GM12878 (cell line): ENCODE measurements at regions not wholly inside any gene's neighbourhood (a gene's known extent, or its start where the extent isn't known, plus 50 kb on each side); places are given as distances from the start of the nearest gene placed in this dataset.

Source experiments
- BMI1 ChIP-seq: fragments of 450-650 bp; IDR thresholded peaks from 2 replicates; pipeline ENCODE4 v1.6.1; 2016; ENCODE audit warnings: mild to moderate bottlenecking, moderate library complexity, borderline replicate concordance
- IKZF2 ChIP-seq, 2 experiments: fragments of 450-650 bp; IDR thresholded peaks; 2 replicates each; pipeline ENCODE4 v1.6.1; 2017; ENCODE audit warnings: mild to moderate bottlenecking in 2 of 2, moderate library complexity in 2 of 2
- LARP7 ChIP-seq: fragments of 450-650 bp; IDR thresholded peaks from 2 replicates; pipeline ENCODE4 v1.6.1; 2017; ENCODE audit warnings: mild to moderate bottlenecking
- MTA3 ChIP-seq: IDR thresholded peaks from 2 replicates; pipeline ENCODE4 v1.6.1; 2012; ENCODE audit warnings: low read length, inconsistent platforms, borderline replicate concordance
- NFYA ChIP-seq: IDR thresholded peaks from 2 replicates; pipeline ENCODE4 v1.6.1; 2011; ENCODE audit warnings: low read depth, mild to moderate bottlenecking, low read length, improper control_type of control experiment, borderline replicate concordance
- SPI1 ChIP-seq: IDR thresholded peaks from 2 replicates; pipeline ENCODE4 v1.6.1; 2011; ENCODE audit warnings: low read depth, mild to moderate bottlenecking, low read length, moderate library complexity, borderline replicate concordance; ENCODE audit not compliant: insufficient read depth
- TARDBP ChIP-seq: IDR thresholded peaks from 2 replicates; pipeline ENCODE4 v1.6.1; 2016; ENCODE audit warnings: borderline replicate concordance
- ZNF24 ChIP-seq: fragments of 450-650 bp; IDR thresholded peaks from 2 replicates; pipeline ENCODE4 v1.6.1; 2017; ENCODE audit warnings: antibody characterized with exemption, mild to moderate bottlenecking
- TF ChIP-seq, protein P1 (sequence below): fragments of 450-650 bp; formaldehyde crosslinking; IDR thresholded peaks from 2 replicates; pipeline ENCODE4 v1.4.0; 2022; ENCODE audit warnings: mild to moderate bottlenecking, moderate library complexity
- TF ChIP-seq, protein P2 (sequence below): fragments of 450-650 bp; formaldehyde crosslinking; IDR thresholded peaks from 2 replicates; pipeline ENCODE4 v1.4.0; 2020; ENCODE audit warnings: mild to moderate bottlenecking, moderate library complexity
- TF ChIP-seq, protein P3 (sequence below): IDR thresholded peaks from 2 replicates; pipeline ENCODE4 v1.6.1; 2012; ENCODE audit warnings: improper control_type of control experiment, low read depth, low read length; ENCODE audit not compliant: insufficient replicate concordance
- TF ChIP-seq, protein P4 (sequence below): IDR thresholded peaks from 2 replicates; pipeline ENCODE4 v1.6.1; 2012; ENCODE audit warnings: mild to moderate bottlenecking, low read depth, low read length

DNA sequence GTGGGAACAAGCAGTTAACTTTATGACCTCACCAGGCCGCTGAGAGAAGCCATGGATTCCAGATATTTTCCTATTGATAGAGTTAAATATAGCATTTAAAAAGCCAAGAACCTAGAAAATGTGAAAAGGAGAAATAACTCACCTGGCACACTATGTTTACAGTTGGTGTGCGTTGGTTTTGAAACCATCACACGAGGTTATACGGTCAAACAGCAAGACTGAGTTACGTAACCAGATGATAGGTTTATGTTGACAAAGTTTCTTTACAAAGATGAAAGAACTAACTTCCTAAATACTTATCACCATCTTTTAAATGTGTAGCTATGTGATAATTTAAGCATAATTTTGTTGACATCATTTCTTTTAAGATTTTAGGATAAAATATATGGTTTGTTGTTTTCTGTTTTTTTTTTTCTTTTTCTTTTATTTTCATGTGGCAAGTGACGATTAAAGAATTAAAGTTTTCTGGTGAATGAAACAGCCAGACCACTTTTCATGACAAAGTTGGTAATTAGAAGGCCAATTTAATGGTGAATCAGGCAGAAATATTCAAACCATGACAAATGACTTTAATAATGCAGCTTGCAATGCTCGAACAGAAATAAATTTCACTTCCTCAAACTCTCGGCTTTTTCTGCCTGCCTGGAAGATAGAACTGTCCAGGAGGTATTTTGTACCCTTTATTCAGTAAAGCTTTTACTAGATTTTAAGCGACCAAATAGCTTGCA is 339.1 kb upstream of the OBI1 start (continued):
- TF ChIP-seq, protein P1, sequence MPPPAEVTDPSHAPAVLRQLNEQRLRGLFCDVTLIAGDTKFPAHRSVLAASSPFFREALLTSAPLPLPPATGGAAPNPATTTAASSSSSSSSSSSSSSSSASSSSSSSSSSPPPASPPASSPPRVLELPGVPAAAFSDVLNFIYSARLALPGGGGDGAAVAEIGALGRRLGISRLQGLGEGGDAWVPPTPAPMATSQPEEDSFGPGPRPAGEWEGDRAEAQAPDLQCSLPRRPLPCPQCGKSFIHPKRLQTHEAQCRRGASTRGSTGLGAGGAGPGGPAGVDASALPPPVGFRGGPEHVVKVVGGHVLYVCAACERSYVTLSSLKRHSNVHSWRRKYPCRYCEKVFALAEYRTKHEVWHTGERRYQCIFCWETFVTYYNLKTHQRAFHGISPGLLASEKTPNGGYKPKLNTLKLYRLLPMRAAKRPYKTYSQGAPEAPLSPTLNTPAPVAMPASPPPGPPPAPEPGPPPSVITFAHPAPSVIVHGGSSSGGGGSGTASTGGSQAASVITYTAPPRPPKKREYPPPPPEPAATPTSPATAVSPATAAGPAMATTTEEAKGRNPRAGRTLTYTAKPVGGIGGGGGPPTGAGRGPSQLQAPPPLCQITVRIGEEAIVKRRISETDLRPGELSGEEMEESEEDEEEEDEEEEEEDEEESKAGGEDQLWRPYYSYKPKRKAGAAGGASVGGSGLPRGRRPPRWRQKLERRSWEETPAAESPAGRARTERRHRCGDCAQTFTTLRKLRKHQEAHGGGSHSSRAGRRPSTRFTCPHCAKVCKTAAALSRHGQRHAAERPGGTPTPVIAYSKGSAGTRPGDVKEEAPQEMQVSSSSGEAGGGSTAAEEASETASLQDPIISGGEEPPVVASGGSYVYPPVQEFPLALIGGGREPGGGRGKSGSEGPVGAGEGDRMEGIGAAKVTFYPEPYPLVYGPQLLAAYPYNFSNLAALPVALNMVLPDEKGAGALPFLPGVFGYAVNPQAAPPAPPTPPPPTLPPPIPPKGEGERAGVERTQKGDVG (CRISPR knock-in tag) = no peak
- TF ChIP-seq, protein P2, sequence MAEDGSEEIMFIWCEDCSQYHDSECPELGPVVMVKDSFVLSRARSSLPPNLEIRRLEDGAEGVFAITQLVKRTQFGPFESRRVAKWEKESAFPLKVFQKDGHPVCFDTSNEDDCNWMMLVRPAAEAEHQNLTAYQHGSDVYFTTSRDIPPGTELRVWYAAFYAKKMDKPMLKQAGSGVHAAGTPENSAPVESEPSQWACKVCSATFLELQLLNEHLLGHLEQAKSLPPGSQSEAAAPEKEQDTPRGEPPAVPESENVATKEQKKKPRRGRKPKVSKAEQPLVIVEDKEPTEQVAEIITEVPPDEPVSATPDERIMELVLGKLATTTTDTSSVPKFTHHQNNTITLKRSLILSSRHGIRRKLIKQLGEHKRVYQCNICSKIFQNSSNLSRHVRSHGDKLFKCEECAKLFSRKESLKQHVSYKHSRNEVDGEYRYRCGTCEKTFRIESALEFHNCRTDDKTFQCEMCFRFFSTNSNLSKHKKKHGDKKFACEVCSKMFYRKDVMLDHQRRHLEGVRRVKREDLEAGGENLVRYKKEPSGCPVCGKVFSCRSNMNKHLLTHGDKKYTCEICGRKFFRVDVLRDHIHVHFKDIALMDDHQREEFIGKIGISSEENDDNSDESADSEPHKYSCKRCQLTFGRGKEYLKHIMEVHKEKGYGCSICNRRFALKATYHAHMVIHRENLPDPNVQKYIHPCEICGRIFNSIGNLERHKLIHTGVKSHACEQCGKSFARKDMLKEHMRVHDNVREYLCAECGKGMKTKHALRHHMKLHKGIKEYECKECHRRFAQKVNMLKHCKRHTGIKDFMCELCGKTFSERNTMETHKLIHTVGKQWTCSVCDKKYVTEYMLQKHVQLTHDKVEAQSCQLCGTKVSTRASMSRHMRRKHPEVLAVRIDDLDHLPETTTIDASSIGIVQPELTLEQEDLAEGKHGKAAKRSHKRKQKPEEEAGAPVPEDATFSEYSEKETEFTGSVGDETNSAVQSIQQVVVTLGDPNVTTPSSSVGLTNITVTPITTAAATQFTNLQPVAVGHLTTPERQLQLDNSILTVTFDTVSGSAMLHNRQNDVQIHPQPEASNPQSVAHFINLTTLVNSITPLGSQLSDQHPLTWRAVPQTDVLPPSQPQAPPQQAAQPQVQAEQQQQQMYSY (CRISPR knock-in tag) = no peak
- TF ChIP-seq TARDBP (no peak), BMI1 (peak; percentile 17; the same call in 1 of the 2 replicates), LARP7 (no peak), NFYA (no peak), SPI1 (peak; percentile 96), ZNF24 (0 out of 2 replicates have a peak, but pooled peaks have one; percentile 50), MTA3 (no peak), IKZF2 (IDR thresholded peaks at IDR 0.05) (peak in 1 of 2 experiments; percentile 8; a peak in 1 of 4 replicates)
- TF ChIP-seq, protein P3, sequence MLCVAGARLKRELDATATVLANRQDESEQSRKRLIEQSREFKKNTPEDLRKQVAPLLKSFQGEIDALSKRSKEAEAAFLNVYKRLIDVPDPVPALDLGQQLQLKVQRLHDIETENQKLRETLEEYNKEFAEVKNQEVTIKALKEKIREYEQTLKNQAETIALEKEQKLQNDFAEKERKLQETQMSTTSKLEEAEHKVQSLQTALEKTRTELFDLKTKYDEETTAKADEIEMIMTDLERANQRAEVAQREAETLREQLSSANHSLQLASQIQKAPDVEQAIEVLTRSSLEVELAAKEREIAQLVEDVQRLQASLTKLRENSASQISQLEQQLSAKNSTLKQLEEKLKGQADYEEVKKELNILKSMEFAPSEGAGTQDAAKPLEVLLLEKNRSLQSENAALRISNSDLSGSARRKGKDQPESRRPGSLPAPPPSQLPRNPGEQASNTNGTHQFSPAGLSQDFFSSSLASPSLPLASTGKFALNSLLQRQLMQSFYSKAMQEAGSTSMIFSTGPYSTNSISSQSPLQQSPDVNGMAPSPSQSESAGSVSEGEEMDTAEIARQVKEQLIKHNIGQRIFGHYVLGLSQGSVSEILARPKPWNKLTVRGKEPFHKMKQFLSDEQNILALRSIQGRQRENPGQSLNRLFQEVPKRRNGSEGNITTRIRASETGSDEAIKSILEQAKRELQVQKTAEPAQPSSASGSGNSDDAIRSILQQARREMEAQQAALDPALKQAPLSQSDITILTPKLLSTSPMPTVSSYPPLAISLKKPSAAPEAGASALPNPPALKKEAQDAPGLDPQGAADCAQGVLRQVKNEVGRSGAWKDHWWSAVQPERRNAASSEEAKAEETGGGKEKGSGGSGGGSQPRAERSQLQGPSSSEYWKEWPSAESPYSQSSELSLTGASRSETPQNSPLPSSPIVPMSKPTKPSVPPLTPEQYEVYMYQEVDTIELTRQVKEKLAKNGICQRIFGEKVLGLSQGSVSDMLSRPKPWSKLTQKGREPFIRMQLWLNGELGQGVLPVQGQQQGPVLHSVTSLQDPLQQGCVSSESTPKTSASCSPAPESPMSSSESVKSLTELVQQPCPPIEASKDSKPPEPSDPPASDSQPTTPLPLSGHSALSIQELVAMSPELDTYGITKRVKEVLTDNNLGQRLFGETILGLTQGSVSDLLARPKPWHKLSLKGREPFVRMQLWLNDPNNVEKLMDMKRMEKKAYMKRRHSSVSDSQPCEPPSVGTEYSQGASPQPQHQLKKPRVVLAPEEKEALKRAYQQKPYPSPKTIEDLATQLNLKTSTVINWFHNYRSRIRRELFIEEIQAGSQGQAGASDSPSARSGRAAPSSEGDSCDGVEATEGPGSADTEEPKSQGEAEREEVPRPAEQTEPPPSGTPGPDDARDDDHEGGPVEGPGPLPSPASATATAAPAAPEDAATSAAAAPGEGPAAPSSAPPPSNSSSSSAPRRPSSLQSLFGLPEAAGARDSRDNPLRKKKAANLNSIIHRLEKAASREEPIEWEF = peak; percentile 45
- TF ChIP-seq, protein P4, sequence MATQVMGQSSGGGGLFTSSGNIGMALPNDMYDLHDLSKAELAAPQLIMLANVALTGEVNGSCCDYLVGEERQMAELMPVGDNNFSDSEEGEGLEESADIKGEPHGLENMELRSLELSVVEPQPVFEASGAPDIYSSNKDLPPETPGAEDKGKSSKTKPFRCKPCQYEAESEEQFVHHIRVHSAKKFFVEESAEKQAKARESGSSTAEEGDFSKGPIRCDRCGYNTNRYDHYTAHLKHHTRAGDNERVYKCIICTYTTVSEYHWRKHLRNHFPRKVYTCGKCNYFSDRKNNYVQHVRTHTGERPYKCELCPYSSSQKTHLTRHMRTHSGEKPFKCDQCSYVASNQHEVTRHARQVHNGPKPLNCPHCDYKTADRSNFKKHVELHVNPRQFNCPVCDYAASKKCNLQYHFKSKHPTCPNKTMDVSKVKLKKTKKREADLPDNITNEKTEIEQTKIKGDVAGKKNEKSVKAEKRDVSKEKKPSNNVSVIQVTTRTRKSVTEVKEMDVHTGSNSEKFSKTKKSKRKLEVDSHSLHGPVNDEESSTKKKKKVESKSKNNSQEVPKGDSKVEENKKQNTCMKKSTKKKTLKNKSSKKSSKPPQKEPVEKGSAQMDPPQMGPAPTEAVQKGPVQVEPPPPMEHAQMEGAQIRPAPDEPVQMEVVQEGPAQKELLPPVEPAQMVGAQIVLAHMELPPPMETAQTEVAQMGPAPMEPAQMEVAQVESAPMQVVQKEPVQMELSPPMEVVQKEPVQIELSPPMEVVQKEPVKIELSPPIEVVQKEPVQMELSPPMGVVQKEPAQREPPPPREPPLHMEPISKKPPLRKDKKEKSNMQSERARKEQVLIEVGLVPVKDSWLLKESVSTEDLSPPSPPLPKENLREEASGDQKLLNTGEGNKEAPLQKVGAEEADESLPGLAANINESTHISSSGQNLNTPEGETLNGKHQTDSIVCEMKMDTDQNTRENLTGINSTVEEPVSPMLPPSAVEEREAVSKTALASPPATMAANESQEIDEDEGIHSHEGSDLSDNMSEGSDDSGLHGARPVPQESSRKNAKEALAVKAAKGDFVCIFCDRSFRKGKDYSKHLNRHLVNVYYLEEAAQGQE = no peak
